ENCODE measurements at regions not wholly inside any gene's neighbourhood (a gene's known extent, or its start where the extent isn't known, plus 50 kb on each side); places are given as distances from the start of the nearest gene placed in this dataset.

DNA sequence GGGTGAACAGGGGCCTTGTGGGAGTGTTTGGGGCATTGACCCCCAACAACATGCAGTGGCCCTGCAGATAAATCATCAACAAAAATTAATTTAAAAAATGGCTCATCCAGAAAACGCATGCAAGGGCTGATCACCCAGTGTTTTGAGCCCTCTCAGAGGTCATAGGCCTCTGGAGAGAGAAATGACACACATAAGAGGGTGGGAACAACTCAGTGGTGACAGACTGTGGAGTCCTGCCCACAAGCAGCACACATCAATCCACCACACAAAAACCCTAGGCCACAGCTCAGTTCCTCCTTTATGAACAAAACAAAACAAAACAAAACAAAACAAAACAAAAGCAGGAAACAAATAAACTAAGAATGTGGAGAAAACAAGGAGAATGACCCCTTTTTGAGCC is 351.7 kb upstream of the SPHKAP start:
- FAIRE-seq = no peak
- Histone ChIP-seq H3K4me3 (replicated peaks in 1 of 3; ENCODE audit: insufficient read depth in 1 of 3, low read depth in 1 of 3, low read length in 3 of 3) (no peak overlapping the region), H3K4me1 (ENCODE audit: control insufficient read depth, extremely low read depth, insufficient read depth, low read length) (no peaks in the 10 kb centered on the region), H3K9me1 (replicated peaks; ENCODE audit: control insufficient read depth, extremely low read depth, insufficient read depth, low read length) (no peaks in the 10 kb centered on the region), H3K27me3 (ENCODE audit: control insufficient read depth in 2 of 2, insufficient read depth in 2 of 2, low read length in 2 of 2) (no peaks in the 10 kb centered on the region), H3K9ac (replicated peaks; ENCODE audit: extremely low read depth, insufficient read depth, low read length) (no peak overlapping the region), H3K27ac (ENCODE audit: insufficient read depth, low read depth, low read length) (no peak overlapping the region), H3K36me3 (ENCODE audit: control insufficient read depth in 2 of 2, extremely low read depth in 1 of 2, insufficient read depth in 2 of 2, low read length in 2 of 2) (no peaks in the 10 kb centered on the region), H3K9me3 (replicated peaks; ENCODE audit: control insufficient read depth, insufficient read depth, low read length) (peaks cover 2% of the 10 kb centered on the region), H4K20me1 (replicated peaks; ENCODE audit: control insufficient read depth, extremely low read depth, insufficient read depth, low read length) (no peaks in the 10 kb centered on the region), H3K79me2 (ENCODE audit: control insufficient read depth, insufficient read depth, low read length) (no peaks in the 10 kb centered on the region), H3K4me2 (ENCODE audit: insufficient read depth, low read length) (no peak overlapping the region), H2AFZ (ENCODE audit: low read depth, low read length) (no peak overlapping the region)
- TF ChIP-seq POLR2A (IDR thresholded peaks at IDR 0.05; ENCODE audit: low read depth, low read length) (no peak), MYC (IDR thresholded peaks at IDR 0.05; ENCODE audit: low read depth, low read length) (no peak), POLR2AphosphoS5 (IDR thresholded peaks at IDR 0.05; ENCODE audit: insufficient read depth, low read depth, low read length) (no peak), GATA2 (IDR thresholded peaks at IDR 0.05; ENCODE audit: insufficient read depth, insufficient read length, low read depth, low read length) (no peak), JUN (IDR thresholded peaks at IDR 0.05; ENCODE audit: borderline replicate concordance, insufficient read depth, insufficient read length, low read depth) (no peak), EZH2 (IDR thresholded peaks at IDR 0.05; ENCODE audit: borderline replicate concordance, low read depth, low read length, severe bottlenecking) (no peak), FOS (IDR thresholded peaks at IDR 0.05; ENCODE audit: borderline replicate concordance, insufficient read depth, low read length) (no peak)
- TF ChIP-seq, protein P1, sequence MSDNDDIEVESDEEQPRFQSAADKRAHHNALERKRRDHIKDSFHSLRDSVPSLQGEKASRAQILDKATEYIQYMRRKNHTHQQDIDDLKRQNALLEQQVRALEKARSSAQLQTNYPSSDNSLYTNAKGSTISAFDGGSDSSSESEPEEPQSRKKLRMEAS (IDR thresholded peaks at IDR 0.05; ENCODE audit: insufficient read depth, insufficient read length) = no peak
- TF ChIP-seq, protein P2, sequence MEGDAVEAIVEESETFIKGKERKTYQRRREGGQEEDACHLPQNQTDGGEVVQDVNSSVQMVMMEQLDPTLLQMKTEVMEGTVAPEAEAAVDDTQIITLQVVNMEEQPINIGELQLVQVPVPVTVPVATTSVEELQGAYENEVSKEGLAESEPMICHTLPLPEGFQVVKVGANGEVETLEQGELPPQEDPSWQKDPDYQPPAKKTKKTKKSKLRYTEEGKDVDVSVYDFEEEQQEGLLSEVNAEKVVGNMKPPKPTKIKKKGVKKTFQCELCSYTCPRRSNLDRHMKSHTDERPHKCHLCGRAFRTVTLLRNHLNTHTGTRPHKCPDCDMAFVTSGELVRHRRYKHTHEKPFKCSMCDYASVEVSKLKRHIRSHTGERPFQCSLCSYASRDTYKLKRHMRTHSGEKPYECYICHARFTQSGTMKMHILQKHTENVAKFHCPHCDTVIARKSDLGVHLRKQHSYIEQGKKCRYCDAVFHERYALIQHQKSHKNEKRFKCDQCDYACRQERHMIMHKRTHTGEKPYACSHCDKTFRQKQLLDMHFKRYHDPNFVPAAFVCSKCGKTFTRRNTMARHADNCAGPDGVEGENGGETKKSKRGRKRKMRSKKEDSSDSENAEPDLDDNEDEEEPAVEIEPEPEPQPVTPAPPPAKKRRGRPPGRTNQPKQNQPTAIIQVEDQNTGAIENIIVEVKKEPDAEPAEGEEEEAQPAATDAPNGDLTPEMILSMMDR (IDR thresholded peaks at IDR 0.05; ENCODE audit: extremely low read depth in 1 of 2, insufficient read depth in 1 of 2, low read depth in 1 of 2, low read length in 2 of 2) = no peak
- no peak for DNase-seq (ENCODE audit: low read depth, low spot score)
- dilution Hi-C loops (cut with MboI; ENCODE audit: extremely low pct_ligation_motif_present, low sequenced_read_pairs) = no loop called here
- BruUV-seq (replicated peaks) = no TSS peak
- ChIA-PET POLR2A (no interaction called here), CTCF (no interaction called here)
- intact Hi-C loops (cut with micrococcal nuclease) = no loop called here

Data from endothelial cell of umbilical vein (primary cell).